Esophagus squamous epithelium (tissue), 5 donors: ENCODE measurements at regions not wholly inside any gene's neighbourhood (a gene's known extent, or its start where the extent isn't known, plus 50 kb on each side); places are given as distances from the start of the nearest gene placed in this dataset.

Experiments
- DNase-seq: peaks from one replicate; lab custom pipeline; 2025; lab: John Stamatoyannopoulos, UW
- H3K27ac ChIP-seq, 4 donors: fragments of 200-600 bp; sonication (generic); one replicate each; pipeline ENCODE4 v1.5.1; 2016 to 2019; ENCODE audit warnings: mild to moderate bottlenecking in 1 of 4
- H3K27me3 ChIP-seq, 4 donors: fragments of 200-600 bp; sonication (generic); 1 replicate in 3 of 4; 2 replicates in 1 of 4; pipeline versions ENCODE4 v1.5.1 to v1.6.0; 2017 to 2021; ENCODE audit warnings: antibody characterized with exemption in 1 of 4
- H3K36me3 ChIP-seq, 3 donors: fragments of 200-600 bp; sonication (generic); one replicate each; pipeline ENCODE4 v1.5.1; 2016 to 2019
- H3K4me1 ChIP-seq, 3 donors: fragments of 200-600 bp; sonication (generic); one replicate each; pipeline ENCODE4 v1.5.1; 2017 to 2019
- H3K4me3 ChIP-seq, 4 donors: fragments of 200-600 bp; sonication (generic); 1 replicate in 3 of 4; 2 replicates in 1 of 4; pipeline ENCODE4 v1.5.1; 2016 to 2019; ENCODE audit warnings: mild to moderate bottlenecking in 2 of 4, moderate library complexity in 1 of 4
- H3K9me3 ChIP-seq, 3 donors: fragments of 200-600 bp; sonication (generic); one replicate each; pipeline ENCODE4 v1.5.1; 2016 to 2019
- POLR2A ChIP-seq, 4 donors: fragments of 450-650 bp; IDR thresholded peaks; one replicate each; pipeline ENCODE4 v1.6.1; 2017; ENCODE audit warnings: antibody characterized with exemption in 4 of 4, mild to moderate bottlenecking in 4 of 4, moderate library complexity in 3 of 4
- WGBS, 2 donors: methylation state at CpG; one replicate each; pipeline ENCODE4 v1.1.5; 2018; 5-methylcytosine and 5-hydroxymethylcytosine counted together
- intact Hi-C: fragments of 100-400 bp; cut with DNase I; formaldehyde crosslinking; loops from one replicate; pipeline ENCODE4 v1.15.0; 2022
- TF ChIP-seq, protein P1 (sequence below), 6 experiments: fragments of 450-650 bp in 4 of 6; fragments of 200-600 bp in 2 of 6; sonication (generic) in 2 of 6; IDR thresholded peaks; one replicate each; pipeline ENCODE4 v1.5.1; 2016 to 2019; ENCODE audit warnings: antibody characterized with exemption in 6 of 6, mild to moderate bottlenecking in 4 of 6, moderate library complexity in 4 of 6
- donor health status: DM: yes; HTN: yes; CAD: no.

GRCh38 chr5:159405611-159406031 is 75.3 kb upstream of the IL12B start:
- 57 to 62% methylated on average over 5 of the region's 5 CpGs for WGBS, 2 donors
- TF ChIP-seq, protein P1, sequence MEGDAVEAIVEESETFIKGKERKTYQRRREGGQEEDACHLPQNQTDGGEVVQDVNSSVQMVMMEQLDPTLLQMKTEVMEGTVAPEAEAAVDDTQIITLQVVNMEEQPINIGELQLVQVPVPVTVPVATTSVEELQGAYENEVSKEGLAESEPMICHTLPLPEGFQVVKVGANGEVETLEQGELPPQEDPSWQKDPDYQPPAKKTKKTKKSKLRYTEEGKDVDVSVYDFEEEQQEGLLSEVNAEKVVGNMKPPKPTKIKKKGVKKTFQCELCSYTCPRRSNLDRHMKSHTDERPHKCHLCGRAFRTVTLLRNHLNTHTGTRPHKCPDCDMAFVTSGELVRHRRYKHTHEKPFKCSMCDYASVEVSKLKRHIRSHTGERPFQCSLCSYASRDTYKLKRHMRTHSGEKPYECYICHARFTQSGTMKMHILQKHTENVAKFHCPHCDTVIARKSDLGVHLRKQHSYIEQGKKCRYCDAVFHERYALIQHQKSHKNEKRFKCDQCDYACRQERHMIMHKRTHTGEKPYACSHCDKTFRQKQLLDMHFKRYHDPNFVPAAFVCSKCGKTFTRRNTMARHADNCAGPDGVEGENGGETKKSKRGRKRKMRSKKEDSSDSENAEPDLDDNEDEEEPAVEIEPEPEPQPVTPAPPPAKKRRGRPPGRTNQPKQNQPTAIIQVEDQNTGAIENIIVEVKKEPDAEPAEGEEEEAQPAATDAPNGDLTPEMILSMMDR (IDR thresholded peaks at IDR 0.05), result no peak
- TF ChIP-seq POLR2A (IDR thresholded peaks at IDR 0.05), result no peak
- Histone ChIP-seq H3K36me3 (no peaks in the 10 kb centered on the region), H3K4me1 (peaks cover 0 to 14% (median 5%) of the 10 kb centered on the region in 3 donors), H3K27me3 (peaks cover 0 to 20% (median 0%) of the 10 kb centered on the region in 4 donors), H3K27ac (no peak overlapping the region), H3K9me3 (no peaks in the 10 kb centered on the region), H3K4me3 (no peak overlapping the region)
- no peak for DNase-seq
- intact Hi-C loops, result no loop called here

DNA sequence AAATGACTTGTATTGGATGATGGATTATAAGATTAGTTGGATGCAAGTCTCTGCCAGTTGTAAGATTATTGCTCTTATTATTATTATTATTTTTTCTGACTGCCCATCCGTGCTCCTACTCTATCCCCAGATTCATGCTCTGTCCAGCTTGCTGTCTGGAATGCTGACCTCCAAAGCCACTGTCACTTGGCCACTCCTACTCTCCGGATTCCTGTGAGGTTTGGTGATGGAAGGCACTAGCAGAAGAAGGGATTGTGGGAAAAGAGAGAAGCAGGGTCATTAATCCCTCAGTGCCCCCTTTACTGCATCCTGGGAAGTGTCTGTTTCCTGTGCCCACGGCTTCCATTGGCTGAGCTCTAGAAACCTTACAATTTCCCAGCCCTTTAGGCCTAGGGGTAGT is 76.3 kb upstream of the IL12B start:
- 63 to 81% methylated on average over 3 of the region's 3 CpGs for WGBS, 2 donors
- Histone ChIP-seq H3K27ac (no peak overlapping the region), H3K4me1 (peaks cover 0 to 14% (median 5%) of the 10 kb centered on the region in 3 donors), H3K27me3 (peaks cover 0 to 20% (median 0%) of the 10 kb centered on the region in 4 donors), H3K9me3 (no peaks in the 10 kb centered on the region), H3K4me3 (no peak overlapping the region), H3K36me3 (no peaks in the 10 kb centered on the region)
- no peak for TF ChIP-seq POLR2A (IDR thresholded peaks at IDR 0.05)
- TF ChIP-seq, protein P1 (IDR thresholded peaks at IDR 0.05), result no peak
- intact Hi-C loops, result no loop called here
- DNase-seq, result no peak

GRCh38 chr5:159409801-159410200 is 79.5 kb upstream of the IL12B start:
- no peak overlapping the region for H3K4me3 ChIP-seq
- H3K27me3 ChIP-seq, result peaks cover 0 to 6% (median 0%) of the 10 kb centered on the region in 4 donors
- intact Hi-C loops, result no loop called here
- no peak overlapping the region for H3K27ac ChIP-seq
- peaks cover 0 to 3% (median 2%) of the 10 kb centered on the region in 3 donors for H3K4me1 ChIP-seq
- no peaks in the 10 kb centered on the region for H3K9me3 ChIP-seq
- H3K36me3 ChIP-seq, result no peaks in the 10 kb centered on the region
- WGBS, 2 donors, result 66 to 85% methylated on average over 4 of the region's 4 CpGs
- TF ChIP-seq, protein P1 (IDR thresholded peaks at IDR 0.05), result no peak
- no peak for TF ChIP-seq POLR2A (IDR thresholded peaks at IDR 0.05)
- no peak for DNase-seq

- intact Hi-C loops, result no loop called here
- WGBS, 2 donors, result 72 to 78% methylated on average over 2 of the region's 2 CpGs
- H3K9me3 ChIP-seq, result no peaks in the 10 kb centered on the region
Observed at GRCh38 chr5:159410480-159410879, 80.2 kb upstream of the IL12B start.

DNA sequence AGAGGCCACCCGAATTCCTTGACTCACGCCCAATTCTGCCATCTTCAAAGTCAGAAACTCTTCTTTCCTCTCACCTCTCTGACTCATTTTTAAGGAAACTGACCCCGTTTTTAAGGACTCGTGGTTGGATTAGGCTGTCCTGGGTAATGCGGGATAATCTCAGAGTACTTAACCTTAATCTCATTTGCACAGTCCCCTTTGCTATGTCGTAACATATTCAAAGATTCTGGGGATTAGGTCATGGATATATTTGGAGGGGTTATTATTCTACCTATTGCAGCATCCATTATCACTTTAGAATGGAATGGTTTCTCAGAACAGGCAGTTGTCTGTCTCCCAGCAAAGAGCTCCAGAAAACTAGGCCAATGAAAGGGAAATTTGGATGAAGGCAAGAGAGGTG is 80.8 kb upstream of the IL12B start:
- no peaks in the 10 kb centered on the region for H3K36me3 ChIP-seq
- intact Hi-C loops, result no loop called here
- no peak for DNase-seq
- TF ChIP-seq, protein P1 (IDR thresholded peaks at IDR 0.05), result no peak
- TF ChIP-seq POLR2A (IDR thresholded peaks at IDR 0.05), result no peak
- no peak overlapping the region for H3K4me3 ChIP-seq
- no peak overlapping the region for H3K27ac ChIP-seq
- WGBS, 2 donors, result 46 to 53% methylated on average over 5 to 6 of the region's 6 CpGs
- H3K4me1 ChIP-seq, result no peaks in the 10 kb centered on the region
- H3K9me3 ChIP-seq, result no peaks in the 10 kb centered on the region
- no peaks in the 10 kb centered on the region for H3K27me3 ChIP-seq

More at GRCh38 chr5:159410480-159410879, 80.2 kb upstream of the IL12B start:
- no peak overlapping the region for H3K27ac ChIP-seq
- H3K4me3 ChIP-seq, result no peak overlapping the region
- DNase-seq, result no peak
- H3K4me1 ChIP-seq, result no peaks in the 10 kb centered on the region
- H3K27me3 ChIP-seq, result peaks cover 0 to 6% (median 0%) of the 10 kb centered on the region in 4 donors
- no peaks in the 10 kb centered on the region for H3K36me3 ChIP-seq
- TF ChIP-seq POLR2A (IDR thresholded peaks at IDR 0.05), result no peak
- TF ChIP-seq, protein P1 (IDR thresholded peaks at IDR 0.05), result no peak
